ENCODE measurements at regions not wholly inside any gene's neighbourhood (a gene's known extent, or its start where the extent isn't known, plus 50 kb on each side); places are given as distances from the start of the nearest gene placed in this dataset.
"Not testable (repeated sequence)": the region's sequence is repeated elsewhere in the genome, so short reads cannot be mapped to it uniquely, and the experiment has no call there.

- not testable (repeated sequence) for TF ChIP-seq CTCF, POLR2A (IDR thresholded peaks at IDR 0.05)
These were observed 229.7 kb upstream of the FRG2C start for GRCh38 chr3:75434276-75434912.

Data from prostate gland (tissue), 2 donors.